HUES48 (cell line): ENCODE measurements at regions not wholly inside any gene's neighbourhood (a gene's known extent, or its start where the extent isn't known, plus 50 kb on each side); places are given as distances from the start of the nearest gene placed in this dataset.
A peak's percentile ranks its signal among the peaks of the same experiment; 100 is the strongest.

Source experiments
- H3K27ac ChIP-seq: one replicate; pipeline ENCODE4 v1.7.0; 2013; ENCODE audit warnings: low read depth, low read length, inconsistent platforms
- H3K27me3 ChIP-seq: 2 replicates; pipeline ENCODE4 v1.6.1; 2013; ENCODE audit warnings: mild to moderate bottlenecking, low read length; ENCODE audit not compliant: control insufficient read depth, insufficient read depth
- H3K36me3 ChIP-seq: 2 replicates; pipeline ENCODE4 v1.6.1; 2013; ENCODE audit warnings: low read length; ENCODE audit not compliant: control insufficient read depth, insufficient read depth
- H3K4me1 ChIP-seq: 2 replicates; pipeline ENCODE4 v1.6.1; 2013; ENCODE audit warnings: mild to moderate bottlenecking, low read length; ENCODE audit not compliant: control insufficient read depth, insufficient read depth
- H3K4me3 ChIP-seq: 2 replicates; pipeline ENCODE4 v1.5.1; 2013; ENCODE audit warnings: mild to moderate bottlenecking, low read depth, low read length
- H3K9ac ChIP-seq: 2 replicates; pipeline ENCODE4 v1.6.1; 2013; ENCODE audit warnings: mild to moderate bottlenecking, low read depth, low read length, moderate library complexity
- H3K9me3 ChIP-seq: 2 replicates; pipeline ENCODE4 v1.6.1; 2013; ENCODE audit warnings: low read length; ENCODE audit not compliant: control insufficient read depth, insufficient read depth

- H3K4me1 ChIP-seq = no peaks in the 10 kb centered on the region
- H3K4me3 ChIP-seq = no peak overlapping the region
- H3K27me3 ChIP-seq = no peaks in the 10 kb centered on the region
- no peak overlapping the region for H3K9ac ChIP-seq
- H3K36me3 ChIP-seq = no peaks in the 10 kb centered on the region
- H3K27ac ChIP-seq = no peak overlapping the region
- H3K9me3 ChIP-seq = no peaks in the 10 kb centered on the region
These were observed 879.5 kb downstream of the TRIB2 start for GRCh38 chr2:13596233-13596632.

GRCh38 chr2:13597176-13597575 lies 880.4 kb downstream of the TRIB2 start:
- no peak overlapping the region for H3K4me3 ChIP-seq
- no peaks in the 10 kb centered on the region for H3K9me3 ChIP-seq
- H3K4me1 ChIP-seq = no peaks in the 10 kb centered on the region
- no peak overlapping the region for H3K27ac ChIP-seq
- no peaks in the 10 kb centered on the region for H3K36me3 ChIP-seq
- no peaks in the 10 kb centered on the region for H3K27me3 ChIP-seq
- H3K9ac ChIP-seq = no peak overlapping the region

DNA sequence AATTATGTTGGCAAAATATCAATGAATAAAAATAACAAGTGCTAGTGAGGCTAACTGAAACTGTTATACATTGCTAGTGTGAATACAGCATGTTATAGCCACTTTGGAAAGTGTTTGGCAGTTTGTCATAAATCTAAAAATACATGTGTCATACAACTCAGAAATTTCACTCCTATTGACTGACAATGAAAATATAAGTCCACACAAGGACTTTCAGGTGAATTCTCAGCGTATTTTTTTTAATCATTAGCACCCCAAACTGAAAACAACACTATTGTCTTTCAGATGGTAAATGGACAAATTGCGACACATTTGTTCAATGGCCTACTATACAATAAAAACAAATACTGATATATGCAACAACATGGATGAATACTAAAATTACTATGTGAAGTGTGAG lies 884.8 kb downstream of the TRIB2 start:
- Histone ChIP-seq H3K36me3 (no peaks in the 10 kb centered on the region), H3K27ac (no peak overlapping the region), H3K27me3 (no peaks in the 10 kb centered on the region), H3K4me3 (no peak overlapping the region), H3K9me3 (no peaks in the 10 kb centered on the region), H3K9ac (no peak overlapping the region), H3K4me1 (no peaks in the 10 kb centered on the region)

GRCh38 chr2:13604951-13605661 lies 888.4 kb downstream of the TRIB2 start:
- no peaks in the 10 kb centered on the region for H3K4me1 ChIP-seq
- no peak overlapping the region for H3K4me3 ChIP-seq

GRCh38 chr2:13607139-13607538 lies 890.4 kb downstream of the TRIB2 start:
- Histone ChIP-seq H3K27me3 (no peaks in the 10 kb centered on the region), H3K4me3 (no peak overlapping the region), H3K36me3 (no peaks in the 10 kb centered on the region), H3K4me1 (peaks cover 7% of the 10 kb centered on the region; the same call in 1 of the 2 replicates), H3K27ac (no peak overlapping the region), H3K9ac (no peak overlapping the region), H3K9me3 (peaks cover 3% of the 10 kb centered on the region; the same call in 1 of the 2 replicates)

More at GRCh38 chr2:13604951-13605661, 888.4 kb downstream of the TRIB2 start:
- peaks cover 3% of the 10 kb centered on the region; the same call in 1 of the 2 replicates for H3K9me3 ChIP-seq
- H3K36me3 ChIP-seq = no peaks in the 10 kb centered on the region
- H3K9ac ChIP-seq = no peak overlapping the region
- H3K27me3 ChIP-seq = no peaks in the 10 kb centered on the region
- no peak overlapping the region for H3K27ac ChIP-seq

GRCh38 chr2:13611939-13612338 lies 895.2 kb downstream of the TRIB2 start:
- peaks cover 8% of the 10 kb centered on the region; the same call in 1 of the 2 replicates for H3K4me1 ChIP-seq

GRCh38 chr2:13616059-13616458 lies 899.3 kb downstream of the TRIB2 start:
- no peaks in the 10 kb centered on the region for H3K36me3 ChIP-seq

More at GRCh38 chr2:13611939-13612338, 895.2 kb downstream of the TRIB2 start:
- H3K27ac ChIP-seq = peak overlapping the region; percentile 44
- no peaks in the 10 kb centered on the region for H3K36me3 ChIP-seq
- peaks cover 3% of the 10 kb centered on the region; the same call in 1 of the 2 replicates for H3K9me3 ChIP-seq
- no peak overlapping the region for H3K4me3 ChIP-seq
- no peaks in the 10 kb centered on the region for H3K27me3 ChIP-seq
- no peak overlapping the region for H3K9ac ChIP-seq

GRCh38 chr2:13616616-13617015 lies 899.9 kb downstream of the TRIB2 start:
- peaks cover 6% of the 10 kb centered on the region; the same call in 1 of the 2 replicates for H3K4me1 ChIP-seq
- no peaks in the 10 kb centered on the region for H3K9me3 ChIP-seq
- H3K27ac ChIP-seq = no peak overlapping the region
- H3K4me3 ChIP-seq = no peak overlapping the region
- no peaks in the 10 kb centered on the region for H3K27me3 ChIP-seq
- H3K36me3 ChIP-seq = no peaks in the 10 kb centered on the region
- H3K9ac ChIP-seq = no peak overlapping the region

More at GRCh38 chr2:13616059-13616458, 899.3 kb downstream of the TRIB2 start:
- Histone ChIP-seq H3K9me3 (no peaks in the 10 kb centered on the region), H3K27ac (no peak overlapping the region), H3K27me3 (no peaks in the 10 kb centered on the region), H3K4me1 (peaks cover 8% of the 10 kb centered on the region; the same call in 1 of the 2 replicates), H3K9ac (no peak overlapping the region), H3K4me3 (no peak overlapping the region)

DNA sequence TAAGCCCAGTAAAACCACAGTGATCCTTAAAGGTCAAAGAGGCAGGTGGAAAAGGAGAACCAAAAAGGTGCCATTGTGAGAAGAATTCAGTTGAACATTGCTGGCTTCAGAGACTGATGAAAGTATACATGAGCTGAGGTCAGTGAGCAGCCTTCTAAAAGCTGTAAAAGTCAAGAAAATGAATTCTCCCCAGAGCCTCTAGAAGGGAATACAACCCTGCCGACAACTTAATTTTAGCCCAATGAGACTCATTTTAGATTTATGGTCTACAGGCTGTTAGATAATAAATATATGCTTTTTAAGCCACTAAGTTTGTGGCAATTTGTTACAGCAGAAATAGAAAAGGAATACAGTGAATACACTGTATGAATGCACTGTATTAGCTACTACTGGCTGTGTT lies 911.4 kb downstream of the TRIB2 start:
- no peaks in the 10 kb centered on the region; the same call in 1 of the 2 replicates for H3K9me3 ChIP-seq
- no peak overlapping the region for H3K4me3 ChIP-seq
- no peaks in the 10 kb centered on the region for H3K27me3 ChIP-seq
- H3K9ac ChIP-seq = no peak overlapping the region
- H3K4me1 ChIP-seq = no peaks in the 10 kb centered on the region
- no peak overlapping the region for H3K27ac ChIP-seq
- no peaks in the 10 kb centered on the region for H3K36me3 ChIP-seq

DNA sequence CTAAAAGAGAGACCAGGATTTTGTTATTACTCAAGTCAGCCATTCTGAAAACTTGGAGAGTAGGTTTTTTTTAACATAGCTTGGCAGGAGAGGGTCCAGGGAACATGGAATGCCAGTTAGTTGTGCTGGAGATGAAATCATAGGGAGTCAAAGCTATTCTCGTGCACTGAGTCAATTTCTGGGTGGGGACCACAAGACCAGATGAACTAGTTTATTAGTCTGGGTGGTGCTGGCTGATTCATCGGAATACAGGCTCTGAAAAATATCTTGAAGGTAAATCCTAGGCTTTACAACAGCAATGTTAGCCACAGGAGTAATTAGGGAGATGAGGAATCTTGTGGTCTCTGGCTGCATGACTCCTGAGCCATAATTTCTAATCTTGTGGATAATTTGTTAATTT lies 921.4 kb downstream of the TRIB2 start:
- no peaks in the 10 kb centered on the region for H3K4me1 ChIP-seq
- H3K27ac ChIP-seq = no peak overlapping the region
- peaks cover 7% of the 10 kb centered on the region; the same call in 1 of the 2 replicates for H3K9me3 ChIP-seq
- H3K27me3 ChIP-seq = no peaks in the 10 kb centered on the region
- H3K4me3 ChIP-seq = no peak overlapping the region
- no peaks in the 10 kb centered on the region for H3K36me3 ChIP-seq
- no peak overlapping the region for H3K9ac ChIP-seq

- Histone ChIP-seq H3K27ac (no peak overlapping the region), H3K36me3 (no peaks in the 10 kb centered on the region), H3K9ac (no peak overlapping the region), H3K4me3 (no peak overlapping the region), H3K4me1 (no peaks in the 10 kb centered on the region), H3K9me3 (peaks cover 52% of the 10 kb centered on the region), H3K27me3 (no peaks in the 10 kb centered on the region)
These were observed 933.2 kb downstream of the TRIB2 start for GRCh38 chr2:13649918-13650317.
